Kidney (tissue), 13 donors: ENCODE measurements at regions not wholly inside any gene's neighbourhood (a gene's known extent, or its start where the extent isn't known, plus 50 kb on each side); places are given as distances from the start of the nearest gene placed in this dataset.

Experiments used
- DNase-seq, 5 donors: peaks; one replicate each; pipeline ENCODE4 v3.0.0-alpha.2; 2013 to 2020
- FAIRE-seq: peaks from 2 replicates; lab custom pipeline; 2012; peaks lifted over from hg19 to GRCh38; lab: Jason Lieb, UNC
- H3K27ac ChIP-seq, 2 donors: one replicate each; pipeline ENCODE4 v1.7.0; 2013; ENCODE audit warnings: low read depth in 2 of 2, low read length in 2 of 2, inconsistent platforms in 1 of 2
- H3K27me3 ChIP-seq: one replicate; pipeline ENCODE4 v1.7.1; 2013; ENCODE audit warnings: low read length, inconsistent platforms; ENCODE audit not compliant: control insufficient read depth, insufficient read depth
- H3K36me3 ChIP-seq, 3 donors: one replicate each; pipeline versions ENCODE4 v1.7.0 to v1.7.1; 2013; ENCODE audit warnings: low read length in 3 of 3, control low read depth in 1 of 3, inconsistent platforms in 1 of 3; ENCODE audit not compliant: insufficient read depth in 3 of 3, control insufficient read depth in 2 of 3
- H3K4me1 ChIP-seq, 3 donors: one replicate each; pipeline versions ENCODE4 v1.7.0 to v1.7.1; 2013; ENCODE audit warnings: low read length in 3 of 3, inconsistent platforms in 1 of 3, low read depth in 1 of 3; ENCODE audit not compliant: control insufficient read depth in 2 of 3, insufficient read depth in 2 of 3
- H3K4me3 ChIP-seq, 3 donors: one replicate each; pipeline versions ENCODE4 v1.7.0 to v1.8.1; 2013; ENCODE audit warnings: low read length in 3 of 3, control low read depth in 1 of 3, inconsistent platforms in 1 of 3
- H3K9ac ChIP-seq, 3 donors: one replicate each; pipeline versions ENCODE4 v1.7.0 to v1.7.1; 2013; ENCODE audit warnings: low read length in 3 of 3, control low read depth in 1 of 3, inconsistent platforms in 1 of 3
- H3K9me3 ChIP-seq, 3 donors: one replicate each; pipeline versions ENCODE4 v1.7.0 to v1.7.1; 2013; ENCODE audit warnings: low read length in 3 of 3, control low read depth in 1 of 3, inconsistent platforms in 1 of 3; ENCODE audit not compliant: control insufficient read depth in 2 of 3, insufficient read depth in 1 of 3
- CTCF ChIP-seq: IDR thresholded peaks from 3 replicates; pipeline ENCODE4 v1.5.1; 2012; ENCODE audit warnings: mild to moderate bottlenecking, moderate library complexity, borderline replicate concordance; ENCODE audit not compliant: insufficient read depth; ENCODE audit errors: extremely low read depth
- intact Hi-C: fragments of 100-400 bp; cut with DNase I; formaldehyde crosslinking; loops from one replicate; pipeline ENCODE4 v1.11.1; 2022
- donor health status: control.
- donor health status: control.
- donor health status: control.
- donor health status: control.
- donor health status: control.
- donor health status: DM: yes; HTN: yes; CAD: no.
- donor health status: Normal renal cell carcinoma (clear cell type).

- no peak for TF ChIP-seq CTCF
- Histone ChIP-seq H3K27ac (no peak overlapping the region), H3K4me3 (no peak overlapping the region), H3K9me3 (no peaks in the 10 kb centered on the region), H3K36me3 (no peaks in the 10 kb centered on the region), H3K27me3 (no peaks in the 10 kb centered on the region), H3K9ac (no peak overlapping the region), H3K4me1 (no peaks in the 10 kb centered on the region)
- intact Hi-C loops, result no loop called here
- no peak for FAIRE-seq
- no peak for DNase-seq
Observed at GRCh38 chr12:78447373-78447772, 417.2 kb upstream of the SYT1 start.

GRCh38 chr12:78448692-78449091, 415.9 kb upstream of the SYT1 start:
- Histone ChIP-seq H3K9me3 (no peaks in the 10 kb centered on the region), H3K27me3 (no peaks in the 10 kb centered on the region), H3K36me3 (no peaks in the 10 kb centered on the region), H3K4me3 (no peak overlapping the region), H3K27ac (no peak overlapping the region), H3K9ac (no peak overlapping the region), H3K4me1 (no peaks in the 10 kb centered on the region)
- intact Hi-C loops, result no loop called here
- FAIRE-seq (no peak), DNase-seq (no peak)
- no peak for TF ChIP-seq CTCF

GRCh38 chr12:78455991-78456390, 408.6 kb upstream of the SYT1 start:
- Histone ChIP-seq H3K36me3 (no peaks in the 10 kb centered on the region), H3K27ac (no peak overlapping the region), H3K4me1 (no peaks in the 10 kb centered on the region), H3K9me3 (no peaks in the 10 kb centered on the region), H3K4me3 (no peak overlapping the region), H3K27me3 (no peaks in the 10 kb centered on the region), H3K9ac (no peak overlapping the region)
- no peak for DNase-seq
- no peak for FAIRE-seq
- intact Hi-C loops, result no loop called here
- TF ChIP-seq CTCF, result no peak

GRCh38 chr12:78457938-78458337, 406.6 kb upstream of the SYT1 start:
- TF ChIP-seq CTCF, result no peak
- Histone ChIP-seq H3K4me1 (no peaks in the 10 kb centered on the region), H3K27ac (no peak overlapping the region), H3K27me3 (no peaks in the 10 kb centered on the region), H3K36me3 (no peaks in the 10 kb centered on the region), H3K4me3 (no peak overlapping the region), H3K9ac (no peak overlapping the region), H3K9me3 (no peaks in the 10 kb centered on the region)
- FAIRE-seq (no peak), DNase-seq (no peak)
- intact Hi-C loops, result no loop called here
